ENCODE measurements at regions not wholly inside any gene's neighbourhood (a gene's known extent, or its start where the extent isn't known, plus 50 kb on each side); places are given as distances from the start of the nearest gene placed in this dataset.

DNA sequence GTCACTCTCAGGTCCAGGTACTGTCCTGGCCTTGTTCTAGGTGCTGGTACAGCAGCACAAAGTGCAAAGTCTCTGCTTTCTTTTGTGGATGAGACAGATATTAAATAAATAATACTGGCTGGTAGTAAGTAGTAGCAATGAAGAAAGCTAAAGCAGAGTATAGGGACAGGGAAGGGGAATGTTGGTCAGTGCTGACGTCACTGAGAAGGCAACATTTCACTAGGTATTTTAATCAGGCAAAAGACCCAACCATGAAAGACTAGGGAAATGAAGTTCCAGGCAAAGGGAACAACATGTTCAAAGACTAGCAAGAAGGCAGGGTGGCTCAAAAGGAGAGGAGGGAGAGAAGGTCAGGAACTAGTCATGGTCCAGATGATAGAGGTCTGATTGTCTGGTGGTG, 388.2 kb downstream of the YTHDC2 start:
- H3K27me3 ChIP-seq (ENCODE audit: control insufficient read depth in 1 of 2, insufficient read depth in 2 of 2, low read length in 2 of 2): no peaks in the 10 kb centered on the region
- H3K27ac ChIP-seq (ENCODE audit: low read depth, low read length): no peak overlapping the region
- no peaks in the 10 kb centered on the region for H3K36me3 ChIP-seq (ENCODE audit: insufficient read depth, low read length)
- H3K4me3 ChIP-seq (ENCODE audit: low read depth in 1 of 2, low read length in 2 of 2): no peak overlapping the region
- no peak overlapping the region for H3K9ac ChIP-seq (ENCODE audit: low read length)
- no peaks in the 10 kb centered on the region for H3K9me3 ChIP-seq (ENCODE audit: low read length)
- H3K4me1 ChIP-seq (ENCODE audit: insufficient read depth, low read length): no peaks in the 10 kb centered on the region

DNA sequence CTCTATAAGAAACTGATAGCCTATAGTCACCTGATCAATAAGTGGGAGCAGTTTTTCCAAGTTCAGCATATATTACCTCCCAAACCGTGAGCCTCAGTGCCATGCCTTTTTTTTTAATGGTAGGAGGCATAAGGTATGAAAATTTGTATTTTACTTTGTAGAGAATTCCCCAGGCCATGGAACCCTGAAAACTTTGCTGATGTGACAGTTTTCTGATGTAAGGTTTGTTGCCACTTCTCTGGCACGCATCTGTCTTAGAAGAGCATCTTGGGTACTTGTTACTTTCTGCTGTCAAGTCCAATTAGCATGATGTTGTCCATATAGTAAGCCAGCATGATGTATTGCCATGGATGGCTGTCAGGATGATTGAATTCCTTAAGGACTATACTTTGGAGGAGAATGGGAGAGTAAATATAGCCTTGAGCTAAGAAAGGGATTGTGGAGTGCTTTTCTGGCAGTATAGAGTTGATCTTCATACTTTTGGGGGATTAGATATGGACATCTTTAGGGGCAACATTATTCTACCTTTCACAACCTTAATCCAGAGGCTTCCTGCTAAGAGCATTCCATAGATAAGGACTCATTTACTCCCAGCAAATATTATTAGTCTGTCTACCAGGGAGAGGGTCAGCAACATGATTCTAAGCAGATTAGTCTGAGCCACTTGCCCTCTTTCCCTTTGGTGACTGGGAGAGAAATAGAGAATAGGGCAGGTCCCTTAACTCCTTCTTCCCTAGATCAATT, 389.6 kb downstream of the YTHDC2 start:
- H3K27ac ChIP-seq (ENCODE audit: low read depth, low read length): no peak overlapping the region
- H3K4me3 ChIP-seq (ENCODE audit: low read depth in 1 of 2, low read length in 2 of 2): no peak overlapping the region
- no peaks in the 10 kb centered on the region for H3K4me1 ChIP-seq (ENCODE audit: insufficient read depth, low read length)
- no peaks in the 10 kb centered on the region for H3K36me3 ChIP-seq (ENCODE audit: insufficient read depth, low read length)
- no peaks in the 10 kb centered on the region for H3K9me3 ChIP-seq (ENCODE audit: low read length)
- H3K9ac ChIP-seq (ENCODE audit: low read length): no peak overlapping the region
- H3K27me3 ChIP-seq (ENCODE audit: control insufficient read depth in 1 of 2, insufficient read depth in 2 of 2, low read length in 2 of 2): no peaks in the 10 kb centered on the region

DNA sequence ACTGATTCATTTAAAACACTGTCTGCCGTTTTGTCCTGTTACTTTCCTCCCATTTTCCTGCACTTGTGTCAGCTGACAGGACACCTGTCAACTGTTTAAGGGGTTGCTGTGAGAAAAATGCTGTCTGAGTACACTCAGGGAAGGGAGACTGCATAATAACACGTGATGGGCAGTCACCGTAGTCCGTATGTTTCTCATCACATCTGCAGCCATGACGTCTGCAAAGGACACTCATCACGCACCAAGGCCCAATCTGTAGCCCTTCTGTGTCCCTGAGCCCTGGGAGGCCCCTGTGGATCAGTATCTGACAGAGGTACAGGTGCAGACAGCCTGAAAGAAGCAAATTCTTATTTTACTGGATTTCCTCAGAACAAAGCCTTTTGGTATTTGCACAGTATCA, 396.3 kb downstream of the YTHDC2 start:
- Histone ChIP-seq H3K4me1 (ENCODE audit: insufficient read depth, low read length) (no peaks in the 10 kb centered on the region), H3K36me3 (ENCODE audit: insufficient read depth, low read length) (no peaks in the 10 kb centered on the region), H3K27ac (ENCODE audit: low read depth, low read length) (no peak overlapping the region), H3K4me3 (ENCODE audit: low read depth in 1 of 2, low read length in 2 of 2) (no peak overlapping the region), H3K27me3 (ENCODE audit: control insufficient read depth in 1 of 2, insufficient read depth in 2 of 2, low read length in 2 of 2) (no peaks in the 10 kb centered on the region), H3K9me3 (ENCODE audit: low read length) (no peaks in the 10 kb centered on the region), H3K9ac (ENCODE audit: low read length) (no peak overlapping the region)

GRCh38 chr5:113917997-113918396, 404.5 kb downstream of the YTHDC2 start:
- H3K9me3 ChIP-seq (ENCODE audit: low read length): no peaks in the 10 kb centered on the region
- no peak overlapping the region for H3K27ac ChIP-seq (ENCODE audit: low read depth, low read length)
- no peak overlapping the region for H3K4me3 ChIP-seq (ENCODE audit: low read depth in 1 of 2, low read length in 2 of 2)
- no peaks in the 10 kb centered on the region for H3K4me1 ChIP-seq (ENCODE audit: insufficient read depth, low read length)
- H3K36me3 ChIP-seq (ENCODE audit: insufficient read depth, low read length): no peaks in the 10 kb centered on the region
- no peaks in the 10 kb centered on the region for H3K27me3 ChIP-seq (ENCODE audit: control insufficient read depth in 1 of 2, insufficient read depth in 2 of 2, low read length in 2 of 2)
- no peak overlapping the region for H3K9ac ChIP-seq (ENCODE audit: low read length)

GRCh38 chr5:113922343-113922742, 408.8 kb downstream of the YTHDC2 start:
- Histone ChIP-seq H3K9ac (ENCODE audit: low read length) (no peak overlapping the region), H3K27ac (ENCODE audit: low read depth, low read length) (no peak overlapping the region), H3K9me3 (ENCODE audit: low read length) (no peaks in the 10 kb centered on the region), H3K4me1 (ENCODE audit: insufficient read depth, low read length) (no peaks in the 10 kb centered on the region), H3K36me3 (ENCODE audit: insufficient read depth, low read length) (no peaks in the 10 kb centered on the region), H3K27me3 (ENCODE audit: control insufficient read depth in 1 of 2, insufficient read depth in 2 of 2, low read length in 2 of 2) (no peaks in the 10 kb centered on the region), H3K4me3 (ENCODE audit: low read depth in 1 of 2, low read length in 2 of 2) (no peak overlapping the region)

GRCh38 chr5:113935453-113935852, 422.0 kb downstream of the YTHDC2 start:
- Histone ChIP-seq H3K9ac (ENCODE audit: low read length) (no peak overlapping the region), H3K4me3 (ENCODE audit: low read depth in 1 of 2, low read length in 2 of 2) (no peak overlapping the region), H3K36me3 (ENCODE audit: insufficient read depth, low read length) (no peaks in the 10 kb centered on the region), H3K4me1 (ENCODE audit: insufficient read depth, low read length) (no peaks in the 10 kb centered on the region), H3K27me3 (ENCODE audit: control insufficient read depth in 1 of 2, insufficient read depth in 2 of 2, low read length in 2 of 2) (no peaks in the 10 kb centered on the region), H3K9me3 (ENCODE audit: low read length) (no peaks in the 10 kb centered on the region), H3K27ac (ENCODE audit: low read depth, low read length) (no peak overlapping the region)

DNA sequence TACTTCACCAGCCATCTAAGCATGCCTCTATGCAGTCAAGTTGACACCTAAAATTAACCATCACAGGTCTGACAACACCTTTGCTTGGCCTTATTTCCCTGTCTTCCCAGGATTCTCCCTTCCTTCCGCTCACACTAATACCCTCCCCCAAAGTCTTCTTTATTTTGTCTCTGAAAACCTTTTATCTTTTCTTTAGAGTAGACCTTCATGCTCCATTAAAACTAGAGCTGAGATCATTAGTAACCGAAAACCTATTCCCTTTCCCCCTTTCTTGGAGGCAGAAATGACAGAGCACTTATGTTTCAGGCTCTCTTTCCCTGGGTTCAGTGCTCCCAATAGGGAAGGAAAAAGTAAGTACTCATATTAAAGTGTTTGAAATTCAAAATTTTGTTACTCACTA, 423.8 kb downstream of the YTHDC2 start:
- H3K4me3 ChIP-seq (ENCODE audit: low read depth in 1 of 2, low read length in 2 of 2): no peak overlapping the region
- H3K9me3 ChIP-seq (ENCODE audit: low read length): no peaks in the 10 kb centered on the region
- no peak overlapping the region for H3K9ac ChIP-seq (ENCODE audit: low read length)
- H3K36me3 ChIP-seq (ENCODE audit: insufficient read depth, low read length): no peaks in the 10 kb centered on the region
- H3K27ac ChIP-seq (ENCODE audit: low read depth, low read length): no peak overlapping the region
- H3K27me3 ChIP-seq (ENCODE audit: control insufficient read depth in 1 of 2, insufficient read depth in 2 of 2, low read length in 2 of 2): no peaks in the 10 kb centered on the region
- H3K4me1 ChIP-seq (ENCODE audit: insufficient read depth, low read length): no peaks in the 10 kb centered on the region

DNA sequence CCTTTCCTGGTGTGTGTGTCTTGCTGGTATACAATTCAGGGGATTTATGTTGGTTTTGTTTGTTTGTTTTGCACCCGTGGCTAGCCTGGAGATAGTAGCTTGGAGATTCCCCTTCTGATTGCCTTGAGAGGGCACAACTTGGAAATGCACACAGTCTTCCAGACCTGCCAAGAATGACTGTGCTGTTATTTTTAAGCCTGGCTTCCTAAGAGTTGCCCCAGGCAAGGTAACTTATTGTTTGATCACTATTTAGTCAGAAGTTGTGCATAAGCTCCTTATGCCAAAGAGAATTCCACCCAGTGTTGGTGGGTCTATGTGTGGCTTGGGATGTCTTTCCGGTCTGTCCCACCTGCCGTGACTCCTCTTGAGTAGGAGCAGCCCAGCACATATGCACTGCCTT, 421.9 kb upstream of the KCNN2 start:
- H3K9ac ChIP-seq (ENCODE audit: low read length): no peak overlapping the region
- H3K9me3 ChIP-seq (ENCODE audit: low read length): no peaks in the 10 kb centered on the region

GRCh38 chr5:113950186-113950585, 411.7 kb upstream of the KCNN2 start:
- Histone ChIP-seq H3K4me1 (ENCODE audit: insufficient read depth, low read length) (peaks cover 5% of the 10 kb centered on the region), H3K4me3 (ENCODE audit: low read depth in 1 of 2, low read length in 2 of 2) (no peak overlapping the region), H3K27me3 (ENCODE audit: control insufficient read depth in 1 of 2, insufficient read depth in 2 of 2, low read length in 2 of 2) (no peaks in the 10 kb centered on the region), H3K9me3 (ENCODE audit: low read length) (no peaks in the 10 kb centered on the region), H3K27ac (ENCODE audit: low read depth, low read length) (no peak overlapping the region), H3K36me3 (ENCODE audit: insufficient read depth, low read length) (no peaks in the 10 kb centered on the region), H3K9ac (ENCODE audit: low read length) (no peak overlapping the region)

More for the DNA sequence above, 421.9 kb upstream of the KCNN2 start:
- Histone ChIP-seq H3K4me3 (ENCODE audit: low read depth in 1 of 2, low read length in 2 of 2) (no peak overlapping the region), H3K4me1 (ENCODE audit: insufficient read depth, low read length) (no peaks in the 10 kb centered on the region), H3K27ac (ENCODE audit: low read depth, low read length) (no peak overlapping the region), H3K27me3 (ENCODE audit: control insufficient read depth in 1 of 2, insufficient read depth in 2 of 2, low read length in 2 of 2) (no peaks in the 10 kb centered on the region), H3K36me3 (ENCODE audit: insufficient read depth, low read length) (no peaks in the 10 kb centered on the region)

DNA sequence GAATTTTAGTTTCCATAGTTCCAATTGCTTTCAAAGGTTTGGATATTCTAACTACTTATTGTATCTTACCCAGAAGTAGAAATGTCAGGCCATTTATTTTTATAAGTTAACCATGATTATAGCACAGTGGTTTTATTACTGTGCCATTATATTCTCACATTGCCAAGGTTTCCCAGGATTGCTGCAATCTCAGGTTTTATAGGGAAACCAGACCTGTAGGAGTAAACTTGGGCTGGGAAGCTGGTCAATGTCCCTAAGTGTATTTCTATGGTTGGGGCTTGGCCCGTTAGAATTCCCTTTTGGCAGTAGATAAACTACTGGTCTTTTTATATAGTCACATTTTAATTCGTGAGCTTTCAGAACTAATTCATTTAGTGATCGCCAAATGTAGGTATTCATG, 396.6 kb upstream of the KCNN2 start:
- no peaks in the 10 kb centered on the region for H3K9me3 ChIP-seq (ENCODE audit: low read length)

DNA sequence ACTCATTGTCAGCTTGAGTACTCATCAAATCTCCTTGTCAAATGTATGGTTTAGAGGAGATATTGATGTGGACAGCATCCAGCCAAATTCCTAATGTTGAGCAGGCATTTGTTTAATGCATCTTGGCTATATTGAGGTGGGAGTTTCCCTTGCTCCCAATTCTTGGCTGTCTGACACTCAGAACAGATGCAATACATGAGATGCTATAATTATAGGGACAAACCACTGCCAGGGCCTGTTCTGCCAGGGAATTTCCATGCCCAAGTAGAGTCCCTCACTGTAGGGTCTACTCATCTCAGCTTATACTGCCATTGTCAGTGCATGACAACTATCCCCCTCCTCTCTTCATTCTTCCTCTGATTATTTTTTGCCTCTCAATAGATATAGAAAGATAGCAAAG, 392.0 kb upstream of the KCNN2 start:
- Histone ChIP-seq H3K27me3 (ENCODE audit: control insufficient read depth in 1 of 2, insufficient read depth in 2 of 2, low read length in 2 of 2) (no peaks in the 10 kb centered on the region), H3K9ac (ENCODE audit: low read length) (no peak overlapping the region), H3K36me3 (ENCODE audit: insufficient read depth, low read length) (no peaks in the 10 kb centered on the region), H3K4me3 (ENCODE audit: low read depth in 1 of 2, low read length in 2 of 2) (no peak overlapping the region), H3K4me1 (ENCODE audit: insufficient read depth, low read length) (no peaks in the 10 kb centered on the region), H3K27ac (ENCODE audit: low read depth, low read length) (no peak overlapping the region), H3K9me3 (ENCODE audit: low read length) (no peaks in the 10 kb centered on the region)

More for the DNA sequence above, 396.6 kb upstream of the KCNN2 start:
- H3K4me1 ChIP-seq (ENCODE audit: insufficient read depth, low read length): no peaks in the 10 kb centered on the region
- H3K9ac ChIP-seq (ENCODE audit: low read length): no peak overlapping the region
- no peaks in the 10 kb centered on the region for H3K27me3 ChIP-seq (ENCODE audit: control insufficient read depth in 1 of 2, insufficient read depth in 2 of 2, low read length in 2 of 2)
- H3K4me3 ChIP-seq (ENCODE audit: low read depth in 1 of 2, low read length in 2 of 2): no peak overlapping the region
- H3K36me3 ChIP-seq (ENCODE audit: insufficient read depth, low read length): no peaks in the 10 kb centered on the region
- H3K27ac ChIP-seq (ENCODE audit: low read depth, low read length): no peak overlapping the region

- no peaks in the 10 kb centered on the region for H3K36me3 ChIP-seq (ENCODE audit: insufficient read depth, low read length)
- no peak overlapping the region for H3K4me3 ChIP-seq (ENCODE audit: low read depth in 1 of 2, low read length in 2 of 2)
- H3K9ac ChIP-seq (ENCODE audit: low read length): no peak overlapping the region
- no peak overlapping the region for H3K27ac ChIP-seq (ENCODE audit: low read depth, low read length)
- no peaks in the 10 kb centered on the region for H3K9me3 ChIP-seq (ENCODE audit: low read length)
- H3K27me3 ChIP-seq (ENCODE audit: control insufficient read depth in 1 of 2, insufficient read depth in 2 of 2, low read length in 2 of 2): no peaks in the 10 kb centered on the region
- no peaks in the 10 kb centered on the region for H3K4me1 ChIP-seq (ENCODE audit: insufficient read depth, low read length)
Observed at GRCh38 chr5:113971454-113971853, 390.4 kb upstream of the KCNN2 start.
